ENCODE measurements at regions not wholly inside any gene's neighbourhood (a gene's known extent, or its start where the extent isn't known, plus 50 kb on each side); places are given as distances from the start of the nearest gene placed in this dataset.
A peak's percentile ranks its signal among the peaks of the same experiment; 100 is the strongest.

DNA sequence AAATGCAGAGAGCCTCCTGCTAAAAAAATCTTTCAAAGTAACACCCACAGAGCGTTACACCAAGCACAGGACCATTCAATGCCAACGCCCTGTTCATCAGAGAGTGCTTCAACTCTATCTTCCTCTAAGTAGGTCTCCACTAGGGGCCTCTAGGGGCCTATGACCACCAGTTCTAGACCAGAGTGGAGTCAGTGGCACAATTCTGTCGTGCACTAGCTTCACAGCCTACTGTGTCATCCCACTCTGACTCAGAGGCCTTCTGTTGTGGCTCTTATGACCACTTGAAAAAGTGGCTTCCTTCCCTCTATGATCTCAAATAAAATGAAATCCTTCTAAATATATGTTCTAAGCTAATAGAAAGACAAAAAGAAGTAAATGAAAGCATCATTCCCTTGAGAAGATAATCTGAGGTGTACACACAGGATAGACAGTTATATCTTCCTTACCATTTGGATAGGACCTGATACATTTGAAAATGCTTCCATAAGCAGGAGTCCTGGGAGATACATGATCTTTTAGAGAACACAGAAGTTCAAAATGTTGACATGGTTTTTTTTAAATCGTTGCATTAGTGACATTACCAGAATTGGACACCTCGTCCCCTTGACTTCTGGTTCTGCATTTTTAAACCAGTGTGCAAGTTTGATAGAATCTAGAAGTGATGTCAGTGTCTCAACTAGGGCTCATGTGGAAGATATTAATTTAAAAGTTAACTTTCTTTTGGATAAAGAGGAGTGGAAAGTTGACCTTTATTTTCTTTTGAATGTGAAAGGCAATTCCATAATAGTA is 151.9 kb downstream of the SH3BGRL2 start:
- no peak for DNase-seq
- in situ Hi-C loops (cut with HindIII; ENCODE audit: low pct_ligation_motif_present, low pct_unique_long_range_greater_than_20kb, low sequenced_read_pairs) = no loop called here

- in situ Hi-C loops (cut with HindIII; ENCODE audit: low pct_ligation_motif_present, low pct_unique_long_range_greater_than_20kb, low sequenced_read_pairs) = no loop called here
- no peak for DNase-seq
Measured at GRCh38 chr6:79781916-79782315, 150.8 kb downstream of the SH3BGRL2 start.

- in situ Hi-C loops (cut with HindIII; ENCODE audit: low pct_ligation_motif_present, low pct_unique_long_range_greater_than_20kb, low sequenced_read_pairs) = no loop called here
Measured at GRCh38 chr6:79780881-79781280, 149.8 kb downstream of the SH3BGRL2 start.

GRCh38 chr6:79778816-79779215 is 147.7 kb downstream of the SH3BGRL2 start:
- DNase-seq = no peak
- in situ Hi-C loops (cut with HindIII; ENCODE audit: low pct_ligation_motif_present, low pct_unique_long_range_greater_than_20kb, low sequenced_read_pairs) = no loop called here

More at GRCh38 chr6:79780881-79781280, 149.8 kb downstream of the SH3BGRL2 start:
- no peak for DNase-seq

GRCh38 chr6:79777713-79778579 is 146.8 kb downstream of the SH3BGRL2 start:
- in situ Hi-C loops (cut with HindIII; ENCODE audit: low pct_ligation_motif_present, low pct_unique_long_range_greater_than_20kb, low sequenced_read_pairs) = no loop called here
- peak; percentile 67 for DNase-seq

DNA sequence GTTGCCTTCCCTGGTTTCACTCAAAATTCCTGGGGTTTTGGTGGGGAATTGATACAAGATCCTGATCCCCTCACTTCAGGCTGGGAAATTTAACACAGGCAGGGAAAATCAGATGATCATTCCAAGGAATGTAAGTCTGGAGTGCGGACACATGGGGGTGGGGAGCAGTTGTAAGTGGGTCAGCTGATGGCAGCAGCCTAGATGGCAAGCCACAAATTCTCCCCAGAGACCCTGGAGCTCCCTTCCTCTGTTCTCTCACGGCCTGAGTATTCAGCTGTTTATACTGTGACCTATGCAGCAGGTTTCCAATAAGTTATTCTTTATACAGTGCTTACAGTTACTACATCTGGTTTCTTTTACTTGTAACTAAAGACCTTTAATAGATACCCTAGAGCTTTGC is 144.9 kb downstream of the SH3BGRL2 start:
- in situ Hi-C loops (cut with HindIII; ENCODE audit: low pct_ligation_motif_present, low pct_unique_long_range_greater_than_20kb, low sequenced_read_pairs) = no loop called here

DNA sequence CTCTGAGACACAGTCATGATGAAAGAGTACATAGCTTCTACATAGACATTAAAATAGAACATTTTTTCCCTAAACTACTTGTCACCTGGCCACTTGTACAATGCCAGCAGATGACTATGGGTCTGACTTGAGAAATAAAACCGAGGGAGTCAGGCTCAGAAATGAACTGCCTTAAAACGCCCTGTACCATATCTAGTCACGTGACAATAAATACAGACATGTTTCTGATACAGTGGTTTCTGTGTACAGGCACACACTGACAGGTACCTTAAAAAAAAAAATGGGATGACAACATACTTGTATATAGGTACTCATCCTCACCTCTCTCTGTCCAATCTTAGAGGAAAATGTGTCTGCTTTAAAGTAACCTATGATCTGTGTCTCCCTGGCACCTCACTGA is 144.1 kb downstream of the SH3BGRL2 start:
- in situ Hi-C loops (cut with HindIII; ENCODE audit: low pct_ligation_motif_present, low pct_unique_long_range_greater_than_20kb, low sequenced_read_pairs) = no loop called here
- no peak for DNase-seq

More for the DNA sequence above, 144.9 kb downstream of the SH3BGRL2 start:
- no peak for DNase-seq

GRCh38 chr6:79764747-79765146 is 133.6 kb downstream of the SH3BGRL2 start:
- no peak for DNase-seq
- in situ Hi-C loops (cut with HindIII; ENCODE audit: low pct_ligation_motif_present, low pct_unique_long_range_greater_than_20kb, low sequenced_read_pairs) = no loop called here

DNA sequence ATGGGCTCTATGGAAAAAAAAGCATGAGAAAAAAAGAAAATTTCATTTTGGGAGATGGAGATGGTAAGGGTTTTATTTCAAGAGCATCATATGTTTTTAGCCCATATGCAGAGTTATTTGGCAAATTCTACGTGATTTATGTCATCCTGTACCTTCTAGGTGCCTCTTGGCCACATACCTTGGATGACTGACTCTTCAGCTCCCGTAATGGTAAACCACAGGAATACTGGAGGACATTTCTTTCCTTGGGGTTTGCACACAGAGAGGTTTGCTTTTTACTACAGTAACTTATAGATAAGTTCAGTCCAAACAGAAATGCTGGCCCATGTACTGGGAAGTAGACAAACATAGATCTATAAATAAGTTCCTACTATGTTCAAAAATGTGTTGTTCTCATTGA is 132.2 kb downstream of the SH3BGRL2 start:
- DNase-seq = no peak
- in situ Hi-C loops (cut with HindIII; ENCODE audit: low pct_ligation_motif_present, low pct_unique_long_range_greater_than_20kb, low sequenced_read_pairs) = no loop called here

- in situ Hi-C loops (cut with HindIII; ENCODE audit: low pct_ligation_motif_present, low pct_unique_long_range_greater_than_20kb, low sequenced_read_pairs) = no loop called here
- DNase-seq = peak; percentile 9
Measured at GRCh38 chr6:79762370-79762769, 131.2 kb downstream of the SH3BGRL2 start.

DNA sequence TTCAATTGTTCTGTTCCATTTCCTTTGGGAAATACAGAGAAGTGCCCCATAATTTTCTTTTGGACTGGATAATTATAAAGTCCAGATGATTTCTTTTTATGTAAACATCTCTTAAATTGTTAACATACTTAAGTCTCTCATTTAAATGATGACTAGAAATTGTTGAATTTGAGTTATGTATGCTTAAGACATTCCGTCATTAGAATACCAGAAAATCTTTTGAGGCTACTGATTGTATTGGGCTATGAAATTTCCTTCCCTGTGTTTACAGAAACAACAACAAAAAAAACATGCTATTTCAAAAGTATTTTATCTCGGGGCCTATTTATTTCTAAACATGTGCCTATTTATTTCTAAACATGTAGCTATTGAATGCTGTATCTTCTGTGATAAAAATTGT is 125.4 kb downstream of the SH3BGRL2 start:
- in situ Hi-C loops (cut with HindIII; ENCODE audit: low pct_ligation_motif_present, low pct_unique_long_range_greater_than_20kb, low sequenced_read_pairs) = no loop called here
- DNase-seq = no peak

DNA sequence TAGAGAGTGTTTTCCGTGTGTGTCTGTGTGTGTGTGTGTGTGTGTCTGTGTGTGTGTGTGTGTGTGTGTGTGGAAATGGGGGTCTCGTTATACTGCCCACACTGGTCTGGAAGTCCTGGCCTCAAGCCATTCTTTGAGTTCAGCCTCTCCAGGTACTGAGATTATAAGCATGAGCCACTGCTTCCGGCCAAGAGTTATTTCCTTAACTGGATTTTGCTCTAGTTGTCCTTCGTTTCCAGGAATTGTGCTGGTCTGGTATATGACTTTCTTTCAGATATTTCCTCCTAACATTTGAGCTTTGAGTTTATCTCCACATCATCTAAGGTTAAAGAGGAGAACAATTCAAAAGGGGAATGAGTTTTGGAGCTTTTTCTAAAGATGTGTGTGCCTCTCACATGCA is 124.8 kb downstream of the SH3BGRL2 start:
- in situ Hi-C loops (cut with HindIII; ENCODE audit: low pct_ligation_motif_present, low pct_unique_long_range_greater_than_20kb, low sequenced_read_pairs) = no loop called here
- no peak for DNase-seq
